NOMO-1 (cell line): ENCODE measurements at regions not wholly inside any gene's neighbourhood (a gene's known extent, or its start where the extent isn't known, plus 50 kb on each side); places are given as distances from the start of the nearest gene placed in this dataset.
"Not testable (repeated sequence)": the region's sequence is repeated elsewhere in the genome, so short reads cannot be mapped to it uniquely, and the experiment has no call there.

Source experiments
- DNase-seq, 2 experiments: peaks; one replicate each; lab custom pipeline; 2025; ENCODE audit not compliant: unreplicated experiment in 2 of 2; lab: John Stamatoyannopoulos, UW

DNA sequence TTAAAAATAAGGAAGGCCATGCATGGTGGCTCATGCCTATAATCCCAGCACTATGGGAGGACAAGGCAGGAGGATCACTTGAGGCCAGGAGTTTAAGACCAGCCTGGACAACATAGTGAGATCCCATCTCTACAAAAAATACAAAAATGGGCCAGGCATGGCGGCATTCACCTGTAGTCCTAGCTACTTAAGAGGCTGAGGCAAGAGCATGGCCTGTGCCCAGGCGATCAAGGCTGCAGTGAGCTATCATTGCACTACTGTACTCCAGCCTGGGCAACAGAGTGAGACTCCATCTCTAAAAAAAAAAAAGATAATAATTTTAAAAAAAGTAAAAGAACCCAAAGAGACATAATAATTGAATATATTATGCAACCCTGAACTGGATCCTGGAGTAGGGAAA lies 83.6 kb upstream of the ZNF423 start:
- no peak for DNase-seq

DNA sequence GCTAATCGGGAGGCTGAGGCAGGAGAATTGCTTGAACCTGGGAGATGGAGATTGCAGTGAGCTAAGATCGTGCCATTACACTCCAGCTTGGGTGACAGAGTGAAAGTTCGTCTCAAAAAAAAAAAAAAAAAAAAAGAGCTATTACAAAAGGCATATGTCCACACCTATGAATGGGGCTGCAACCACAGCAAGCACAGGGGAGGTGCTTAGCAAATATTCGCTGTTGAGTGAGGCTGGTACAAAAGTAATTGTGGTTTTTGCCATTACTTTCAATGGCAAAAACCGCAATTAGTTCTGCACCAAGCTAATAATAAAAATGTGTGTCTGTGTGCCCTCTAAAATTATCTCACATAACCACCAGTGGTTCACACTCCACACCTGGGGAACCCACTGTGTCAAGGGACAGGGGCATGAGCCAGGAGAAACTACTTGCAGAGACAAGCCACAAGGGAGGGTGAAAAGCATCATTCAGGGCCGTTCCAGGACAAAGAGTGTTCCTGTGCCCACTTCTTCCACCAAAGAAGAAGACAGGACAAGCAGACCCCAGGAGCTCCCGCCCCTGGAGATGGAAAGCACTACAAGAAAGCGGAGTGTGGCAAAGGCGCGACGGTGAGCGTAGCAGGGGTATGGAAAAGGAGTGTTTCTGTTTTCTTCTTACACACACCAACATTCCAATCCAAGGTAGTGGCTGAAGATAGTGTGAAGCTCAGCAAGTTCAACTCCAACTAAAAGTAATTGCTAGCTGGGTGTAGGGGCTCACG lies 84.4 kb upstream of the CNEP1R1 start:
- DNase-seq: no peak

DNA sequence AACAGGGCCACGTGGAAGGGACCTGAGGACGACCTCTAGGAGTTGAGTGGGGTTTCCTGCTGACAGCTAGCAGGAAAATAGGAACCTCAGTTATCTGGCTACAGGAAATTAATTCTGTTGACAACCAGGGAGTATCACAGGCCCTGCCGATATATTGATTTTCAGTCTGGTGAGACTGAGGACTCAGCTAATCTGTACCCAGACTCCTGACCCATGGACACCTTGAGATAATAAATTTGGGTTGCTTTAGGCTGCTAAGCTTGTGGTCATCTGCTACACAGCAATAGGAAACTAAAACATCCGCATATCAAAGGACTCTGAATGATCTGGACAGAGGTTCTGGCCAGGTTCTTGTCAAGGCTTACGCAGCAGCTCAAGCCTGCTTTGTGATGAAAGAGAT lies 80.8 kb upstream of the CNEP1R1 start:
- DNase-seq: no peak

DNA sequence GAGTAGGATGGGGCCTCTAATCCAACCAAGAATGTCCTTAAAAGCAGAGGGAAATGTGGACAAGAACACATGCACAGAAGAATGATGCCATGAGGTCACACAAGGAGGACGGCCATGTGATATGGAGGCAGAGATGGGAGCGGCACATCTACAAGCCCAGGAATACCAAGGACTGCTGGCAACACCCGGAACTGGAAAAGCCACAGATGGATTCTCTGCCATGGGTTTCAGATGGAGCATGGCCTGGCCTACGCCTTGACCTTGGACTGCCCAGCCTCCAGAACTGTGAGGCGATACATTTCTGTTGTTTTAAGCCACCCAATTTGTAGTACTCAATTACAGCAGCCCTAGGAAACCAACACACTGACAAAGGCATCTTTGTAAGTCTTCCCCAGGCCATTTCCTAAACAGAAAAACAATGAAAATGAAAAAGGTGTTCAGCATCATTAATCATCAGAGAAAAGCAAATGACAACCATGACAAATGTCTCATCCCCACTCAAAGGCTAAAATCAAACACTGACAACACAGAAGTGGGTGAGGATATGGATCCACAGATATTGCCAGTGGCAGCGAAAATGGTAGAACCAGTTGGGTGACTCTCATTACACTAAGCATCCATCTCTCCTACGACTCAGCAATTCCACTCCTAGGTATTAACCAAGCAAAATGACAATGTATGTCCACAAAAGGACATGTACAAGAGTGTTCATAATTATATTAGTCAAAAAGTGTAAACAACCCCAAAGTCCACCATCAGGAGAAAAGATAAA lies 76.9 kb upstream of the CNEP1R1 start:
- DNase-seq: no peak

DNA sequence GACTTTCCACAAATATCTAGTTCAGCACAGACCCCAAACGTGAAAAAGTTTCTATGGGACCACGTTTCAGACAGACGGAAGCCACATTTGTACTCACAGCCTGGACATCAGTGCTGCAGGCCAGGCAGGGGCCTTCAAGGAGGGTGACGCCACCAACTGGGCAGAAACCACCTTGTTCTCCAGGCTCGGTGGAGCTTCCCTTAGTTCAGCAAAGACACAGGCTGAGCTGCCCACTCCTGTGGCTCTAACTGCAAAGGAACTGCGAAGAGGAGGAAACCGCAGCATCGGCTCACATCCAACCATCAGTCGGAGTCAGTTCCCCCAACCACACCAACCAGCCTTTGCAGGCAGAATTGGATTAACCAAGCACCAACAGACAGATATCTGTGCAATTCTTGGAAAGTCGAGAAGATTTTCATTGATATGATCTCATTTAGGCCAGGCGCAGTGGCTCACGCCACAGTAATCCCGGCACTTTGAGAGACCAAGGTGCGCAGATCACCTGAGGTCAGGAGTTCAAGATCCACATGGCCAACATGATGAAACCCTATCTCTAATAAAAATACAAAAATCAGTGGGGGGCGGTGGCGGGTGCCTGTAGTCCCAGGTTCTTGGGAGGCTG lies 73.3 kb upstream of the CNEP1R1 start:
- no peak for DNase-seq

DNA sequence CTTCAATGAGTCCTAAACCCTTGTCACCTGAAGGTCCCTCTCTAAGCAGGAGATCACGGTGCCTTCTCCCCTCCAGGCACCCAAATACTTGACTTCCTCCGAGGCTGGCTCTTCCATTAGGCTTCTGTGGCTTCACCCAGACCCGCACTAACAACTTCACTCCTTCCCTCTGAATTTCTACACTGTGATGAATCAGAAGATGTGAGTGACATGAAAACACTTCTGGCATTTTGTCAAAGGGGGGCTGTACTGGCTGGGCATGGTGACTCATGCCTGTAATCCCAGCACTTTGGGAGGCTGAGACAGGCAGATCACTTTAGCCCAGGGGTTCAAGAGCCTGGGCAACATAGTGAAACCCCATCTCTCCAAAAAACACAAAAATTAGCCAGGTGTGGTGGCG lies 72.6 kb upstream of the CNEP1R1 start:
- no peak for DNase-seq

DNA sequence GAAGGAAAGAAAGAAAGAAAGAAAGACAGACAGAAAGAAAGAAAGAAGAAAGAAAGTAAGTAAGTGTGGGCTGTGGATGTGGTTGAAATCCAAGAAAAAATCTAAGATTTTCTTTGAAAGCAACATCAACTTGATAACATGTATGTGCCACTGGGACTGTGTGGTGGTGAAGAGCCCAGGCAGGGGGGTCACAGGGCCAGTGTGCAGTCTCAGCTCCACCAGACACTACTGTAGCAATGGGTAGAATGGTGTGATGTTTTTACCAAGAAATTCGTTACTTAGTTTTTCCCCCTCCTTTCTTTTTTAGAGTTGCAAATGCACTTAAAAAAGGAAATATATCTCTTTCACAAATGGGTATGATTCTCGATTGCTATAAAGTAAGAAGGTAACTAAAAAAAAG lies 71.9 kb upstream of the CNEP1R1 start:
- no peak for DNase-seq

DNA sequence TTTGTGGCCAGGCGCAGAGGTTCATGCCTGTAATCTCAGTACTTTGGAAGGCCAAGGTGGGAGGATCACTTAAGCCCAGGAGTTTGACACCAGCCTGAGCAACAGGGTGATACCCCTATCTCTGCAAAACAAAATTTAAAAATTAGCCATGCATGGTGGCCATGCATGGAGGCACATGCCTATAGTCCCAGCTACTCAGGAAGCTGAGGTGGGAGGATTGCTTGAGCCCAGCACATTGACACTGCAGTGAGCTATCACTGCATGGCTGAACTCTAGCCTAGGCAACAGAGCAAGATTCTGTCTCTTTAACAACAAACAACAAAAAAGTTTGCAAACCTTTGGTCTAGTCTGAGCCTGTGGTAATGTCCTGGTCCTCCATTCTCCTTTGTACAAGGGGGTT lies 69.2 kb upstream of the CNEP1R1 start:
- DNase-seq: no peak

DNA sequence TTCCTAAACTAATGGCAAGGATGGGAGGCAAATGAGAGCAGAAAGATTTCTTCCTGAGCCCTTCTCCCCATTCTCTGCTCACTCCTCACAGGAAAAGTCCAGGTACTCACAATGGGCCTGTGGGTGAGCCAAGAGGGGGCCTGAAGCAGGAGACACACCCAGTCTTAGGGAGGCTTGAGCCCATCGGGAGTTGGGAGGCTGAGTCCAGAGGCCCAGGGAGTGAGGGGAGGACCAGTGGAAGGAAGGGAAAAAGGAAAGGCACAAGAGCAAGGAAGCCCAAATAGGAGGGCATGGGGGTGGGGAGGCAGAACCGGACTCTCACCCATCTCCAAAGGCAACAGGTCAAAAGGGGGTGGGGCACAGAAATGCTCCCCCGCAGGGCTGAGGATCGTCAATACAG lies 68.1 kb upstream of the CNEP1R1 start:
- DNase-seq: no peak

DNA sequence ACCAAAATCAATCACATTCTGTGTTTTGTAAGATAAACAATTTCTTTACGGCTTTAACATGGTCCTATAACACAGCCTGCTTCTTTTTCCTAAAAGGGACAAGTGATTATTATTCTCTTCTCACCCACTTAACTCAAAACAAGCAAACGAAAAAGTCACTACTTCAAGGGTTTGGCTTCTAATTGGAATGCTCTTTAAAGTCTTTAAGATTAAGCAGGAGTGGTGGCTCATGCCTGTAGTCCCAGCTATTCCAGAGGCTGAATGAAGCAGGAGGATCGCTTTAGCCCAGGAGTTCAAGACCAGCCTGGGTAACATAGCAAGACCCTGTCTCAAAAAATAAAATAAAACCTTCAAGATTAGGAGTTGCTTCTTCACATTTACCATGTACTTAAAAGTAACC lies 66.6 kb upstream of the CNEP1R1 start:
- no peak for DNase-seq

DNA sequence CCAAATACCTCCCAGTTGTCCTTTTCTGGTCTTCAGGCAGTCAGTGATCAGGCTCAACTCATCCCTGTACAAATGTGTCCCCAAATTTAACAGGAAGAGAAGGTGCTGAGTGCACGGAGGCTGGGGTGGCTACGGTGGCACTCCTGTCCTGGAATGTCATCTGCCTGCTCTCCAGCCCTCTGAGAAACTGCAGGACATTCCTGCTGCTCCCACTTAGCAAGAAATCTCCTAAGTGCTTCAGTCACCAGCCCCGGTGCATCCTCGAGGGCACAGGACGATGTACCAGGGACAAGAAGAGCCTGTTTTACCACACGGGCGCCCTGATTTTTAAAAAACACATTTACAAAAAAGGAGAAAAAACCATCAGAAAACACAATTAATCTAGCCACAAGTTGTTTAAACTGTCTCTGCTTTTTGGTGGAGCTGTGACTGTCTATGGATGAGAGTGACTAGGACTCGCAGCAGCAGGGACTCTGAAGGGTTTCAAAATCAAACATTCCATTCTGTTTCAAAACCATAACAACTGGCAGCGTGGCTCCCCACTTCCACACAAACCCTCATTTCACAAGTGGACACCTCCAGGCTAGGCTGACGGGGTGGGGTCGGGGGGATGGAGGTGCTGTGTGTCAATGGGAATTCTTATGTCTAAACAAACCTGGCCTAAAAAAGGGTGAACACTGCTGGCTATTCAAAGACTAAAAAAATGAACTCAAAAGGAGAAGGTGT lies 65.3 kb upstream of the CNEP1R1 start:
- no peak for DNase-seq

DNA sequence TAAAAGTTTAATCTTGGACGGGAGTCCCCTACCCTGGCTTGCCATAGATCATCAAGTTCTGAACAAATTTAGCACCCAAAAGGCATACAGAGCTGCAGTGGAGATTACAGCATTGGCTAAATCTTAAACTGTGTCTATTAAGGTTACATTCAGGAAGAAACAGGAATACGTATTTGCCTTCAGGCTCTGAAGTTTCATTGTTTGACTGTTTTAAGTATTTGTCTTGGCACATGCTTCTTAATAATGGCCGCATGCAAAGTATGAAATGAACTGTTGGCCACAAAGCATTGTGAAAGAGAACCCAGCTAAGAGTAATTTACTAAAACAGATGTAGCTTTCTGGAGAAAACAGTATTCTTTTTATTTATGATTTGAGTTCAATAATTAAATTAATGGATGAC lies 63.9 kb upstream of the CNEP1R1 start:
- DNase-seq: no peak

DNA sequence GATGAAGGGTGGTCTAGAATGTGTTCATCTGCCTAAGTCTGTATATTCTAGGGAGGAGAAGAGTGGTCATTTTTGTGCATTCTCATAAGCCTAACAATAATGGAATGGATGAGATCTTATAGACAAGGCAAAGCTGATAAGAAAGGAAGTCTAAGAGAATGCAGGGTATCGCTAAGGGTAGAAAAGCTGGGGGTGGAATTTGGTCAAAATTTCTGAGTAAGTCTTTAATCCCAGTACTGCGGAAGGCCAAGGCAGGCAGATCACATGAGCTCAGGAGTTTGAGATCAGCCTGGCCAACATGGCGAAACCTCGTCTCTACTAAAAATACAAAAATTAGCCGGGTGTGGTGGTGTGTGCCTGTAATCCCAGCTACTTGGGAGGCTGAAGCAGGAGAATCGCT lies 62.5 kb upstream of the CNEP1R1 start:
- DNase-seq: not testable (repeated sequence)

DNA sequence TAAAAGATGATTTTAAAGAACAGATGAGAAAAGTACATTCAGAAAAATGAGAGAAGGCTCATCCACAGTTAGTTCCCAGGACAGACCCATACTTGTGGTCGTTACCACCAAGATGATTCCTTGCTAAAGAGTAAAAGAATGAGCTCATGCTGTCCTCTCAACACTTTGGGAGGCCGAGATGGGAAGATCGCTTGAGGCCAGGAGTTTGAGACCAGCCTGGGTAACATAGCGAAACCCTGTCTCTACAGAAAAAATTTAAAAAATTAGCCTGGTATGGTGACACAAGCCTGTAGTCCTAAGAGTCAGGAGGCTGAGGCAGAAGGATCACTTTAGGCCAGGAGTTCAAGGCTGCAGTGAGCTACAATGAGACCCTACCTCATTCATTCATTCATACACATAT lies 60.7 kb upstream of the CNEP1R1 start:
- no peak for DNase-seq

DNA sequence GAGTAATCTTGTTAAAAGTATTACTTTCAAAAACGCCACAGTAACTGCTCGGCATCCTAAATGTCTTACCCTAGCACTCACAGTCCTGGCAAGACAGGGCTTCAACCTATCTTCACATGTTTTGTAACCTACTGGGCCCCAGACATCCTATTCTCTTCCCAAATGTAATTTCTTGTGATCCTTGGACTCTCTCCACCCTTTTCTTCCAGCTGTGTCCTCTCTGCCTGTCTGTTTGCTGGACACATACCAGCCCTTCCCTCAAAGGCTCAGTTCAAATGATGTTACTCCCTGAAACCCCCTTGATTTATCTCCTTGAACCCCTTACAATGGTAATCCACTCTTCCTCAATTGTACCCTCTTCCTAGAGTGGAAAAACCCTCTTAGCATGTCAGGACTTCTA lies 60.1 kb upstream of the CNEP1R1 start:
- no peak for DNase-seq

DNA sequence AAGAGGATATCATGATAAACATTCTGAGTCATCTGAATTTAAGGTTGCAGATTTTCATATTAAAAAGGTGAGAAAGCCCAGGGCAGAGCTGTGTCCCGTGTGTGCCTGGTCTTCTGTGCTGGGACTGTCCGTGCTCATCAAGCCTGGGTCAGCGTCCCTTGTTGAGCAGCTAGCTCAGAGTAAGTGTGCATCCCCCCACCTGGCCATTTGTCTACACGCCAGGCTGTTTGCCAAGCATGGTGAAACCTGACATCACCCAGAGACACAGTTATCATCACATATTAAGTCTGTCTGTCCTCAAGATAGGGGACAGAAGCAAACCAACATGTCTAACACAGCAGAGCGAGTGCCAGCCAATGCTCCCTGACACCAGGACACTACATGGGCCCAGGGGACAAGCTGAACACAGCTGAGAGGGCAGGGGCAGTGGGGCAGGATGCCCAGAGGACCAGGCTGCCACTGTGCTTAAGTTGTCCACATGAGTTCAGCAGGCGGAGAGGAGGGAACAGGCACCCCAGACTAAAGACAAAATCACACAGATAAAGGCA lies 57.9 kb upstream of the CNEP1R1 start:
- DNase-seq: no peak

DNA sequence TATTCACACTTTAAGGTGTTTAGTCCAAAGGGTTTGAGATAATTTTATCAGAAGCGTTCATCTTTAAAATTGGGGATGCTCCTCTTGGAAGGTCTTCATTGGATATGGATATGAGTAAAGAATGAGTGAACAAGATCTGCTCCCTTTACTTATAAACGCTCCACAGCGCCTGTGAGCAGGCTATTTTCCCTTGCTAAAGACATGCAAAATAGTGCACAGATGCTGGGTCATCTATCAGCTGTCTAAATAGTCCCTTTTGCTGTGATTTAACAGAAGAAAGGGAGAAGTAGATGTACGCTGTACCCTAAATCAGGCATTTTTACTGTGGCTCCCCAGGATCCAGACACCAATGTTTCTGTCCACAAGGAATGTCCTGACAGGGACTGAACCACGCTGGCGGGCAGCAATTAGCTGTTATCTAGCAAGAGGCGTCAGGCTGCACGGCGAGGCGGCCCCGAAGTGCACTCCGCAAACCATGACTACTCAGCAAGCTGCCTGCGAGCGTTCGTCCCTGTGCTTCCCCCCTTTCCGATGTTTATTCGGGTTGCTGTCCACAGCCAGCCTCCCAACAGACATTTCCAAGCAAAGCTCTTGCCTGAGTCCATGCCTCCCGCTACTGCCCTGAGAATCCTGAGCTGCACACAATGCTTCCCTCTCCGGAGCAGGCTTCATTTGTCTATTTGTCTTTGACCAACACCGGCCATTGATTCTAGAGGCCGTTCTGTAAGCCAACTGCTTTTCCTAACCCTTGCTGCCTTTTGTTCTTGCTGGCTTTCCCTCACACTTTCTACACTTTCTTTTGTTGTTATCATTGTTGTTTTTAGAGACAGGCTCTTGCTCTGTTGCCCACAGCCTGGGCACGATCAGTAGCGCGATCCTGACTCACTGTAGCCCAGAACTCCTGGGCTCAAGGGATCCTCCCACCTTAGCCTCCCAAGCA lies 55.7 kb upstream of the CNEP1R1 start:
- DNase-seq: no peak

DNA sequence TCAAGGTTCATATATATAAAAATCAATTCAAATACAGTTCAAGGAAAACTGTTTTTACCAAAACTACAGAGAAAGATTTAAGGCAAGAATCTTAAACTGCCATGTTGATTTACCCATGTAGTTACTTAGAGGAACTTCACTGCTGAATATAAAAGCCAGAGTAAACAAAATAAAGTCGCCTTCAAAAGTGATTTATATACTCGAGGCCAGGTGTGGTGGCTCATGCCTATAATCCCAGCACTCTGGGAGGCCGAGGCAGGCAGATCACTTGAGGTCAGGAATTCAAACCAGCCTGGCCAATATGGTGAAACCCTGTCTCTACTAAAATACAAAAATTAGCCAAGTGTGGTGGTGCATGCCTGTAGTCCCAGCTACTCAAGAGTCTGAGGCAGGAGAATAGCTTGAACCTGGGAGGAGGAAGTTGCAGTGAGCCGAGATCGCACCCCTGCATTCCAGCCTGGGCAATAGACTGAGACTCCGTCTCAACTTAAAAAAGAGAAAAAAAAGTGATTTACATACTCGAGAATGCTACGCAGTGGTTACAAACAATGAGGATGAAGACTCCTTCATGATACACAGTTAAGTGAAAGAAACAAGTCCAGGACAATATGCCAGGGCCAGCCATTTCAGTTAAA lies 54.1 kb upstream of the CNEP1R1 start:
- DNase-seq: no peak

DNA sequence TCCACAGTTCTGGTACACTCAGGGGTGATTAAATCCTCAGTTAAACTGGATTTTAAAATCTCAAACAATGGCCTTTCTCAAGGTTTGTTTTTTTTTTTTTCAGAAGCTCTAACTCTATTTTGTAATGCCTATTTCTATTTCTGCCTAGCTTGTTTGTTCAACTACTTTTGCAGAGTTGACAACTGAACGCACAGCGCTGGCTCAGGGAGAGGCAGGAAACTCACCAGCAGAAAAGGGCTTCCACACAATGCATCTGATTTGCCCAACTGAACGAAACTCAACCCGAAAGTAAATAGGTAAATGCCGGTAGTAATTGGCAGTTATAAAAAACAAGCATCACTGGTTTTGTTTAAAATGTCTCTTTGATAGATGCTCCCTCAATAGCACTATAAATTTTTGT lies 52.7 kb upstream of the CNEP1R1 start:
- no peak for DNase-seq

DNA sequence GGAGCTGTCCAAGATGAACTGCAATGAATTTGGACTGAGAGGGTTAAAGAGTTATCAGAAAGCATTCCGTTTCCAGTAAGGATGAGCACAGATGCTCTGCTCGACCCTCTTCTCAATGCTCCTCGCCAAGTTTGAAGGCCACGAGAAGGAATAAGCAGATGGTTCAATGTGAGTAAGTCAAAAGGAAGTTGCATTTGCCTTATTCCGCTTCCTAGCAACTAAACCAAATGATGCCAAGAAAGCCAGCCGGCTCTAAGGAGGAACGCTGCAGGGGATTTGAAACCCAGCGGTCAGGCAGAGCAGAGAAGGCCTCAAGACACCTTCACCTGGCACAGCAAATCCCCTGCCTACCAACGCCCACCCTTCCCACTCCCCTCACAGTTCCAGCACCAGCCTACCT lies 52.1 kb upstream of the CNEP1R1 start:
- no peak for DNase-seq
